VCaP (cell line): ENCODE measurements at regions not wholly inside any gene's neighbourhood (a gene's known extent, or its start where the extent isn't known, plus 50 kb on each side); places are given as distances from the start of the nearest gene placed in this dataset.
"Not testable (repeated sequence)": the region's sequence is repeated elsewhere in the genome, so short reads cannot be mapped to it uniquely, and the experiment has no call there.

Experiments used
- H3K27ac ChIP-seq: fragments of 450-650 bp; 2 replicates; pipeline ENCODE4 v1.5.1; 2017
- CTCF ChIP-seq: fragments of 450-650 bp; conservative IDR thresholded peaks from 2 replicates; pipeline ENCODE4 v1.5.1; 2017; ENCODE audit warnings: mild to moderate bottlenecking, moderate library complexity

- no peak for TF ChIP-seq CTCF
- no peak overlapping the region for H3K27ac ChIP-seq
Measured at GRCh38 chr15:59817834-59818233, 128.7 kb upstream of the BNIP2 start.

GRCh38 chr15:59817053-59817452 is 127.9 kb upstream of the BNIP2 start:
- TF ChIP-seq CTCF = no peak
- H3K27ac ChIP-seq = no peak overlapping the region

GRCh38 chr15:59814409-59814808 is 125.3 kb upstream of the BNIP2 start:
- TF ChIP-seq CTCF = no peak
- no peak overlapping the region for H3K27ac ChIP-seq

GRCh38 chr15:59812889-59813288 is 123.8 kb upstream of the BNIP2 start:
- no peak overlapping the region for H3K27ac ChIP-seq
- no peak for TF ChIP-seq CTCF

- no peak for TF ChIP-seq CTCF
- H3K27ac ChIP-seq = no peak overlapping the region
Measured at GRCh38 chr15:59812250-59812870, 123.2 kb upstream of the BNIP2 start.

- H3K27ac ChIP-seq = not testable (repeated sequence)
Measured at GRCh38 chr15:59803293-59803966, 114.3 kb upstream of the BNIP2 start.

GRCh38 chr15:59801649-59802048 is 112.5 kb upstream of the BNIP2 start:
- no peak overlapping the region for H3K27ac ChIP-seq
- TF ChIP-seq CTCF = no peak

- no peak for TF ChIP-seq CTCF
Measured at GRCh38 chr15:59798605-59798917, 109.4 kb upstream of the BNIP2 start.

More at GRCh38 chr15:59798605-59798917, 109.4 kb upstream of the BNIP2 start:
- no peak overlapping the region for H3K27ac ChIP-seq
